WTC11 (cell line): ENCODE measurements at regions not wholly inside any gene's neighbourhood (a gene's known extent, or its start where the extent isn't known, plus 50 kb on each side); places are given as distances from the start of the nearest gene placed in this dataset.

ENCODE experiments used
- CREB1 ChIP-seq: sonication (generic); formaldehyde crosslinking; IDR thresholded peaks from 2 replicates; pipeline ENCODE4 v1.8.0; 2023; ENCODE audit warnings: mild to moderate bottlenecking, missing genetic modification reagents
- MYBL2 ChIP-seq: sonication (generic); formaldehyde crosslinking; IDR thresholded peaks from 2 replicates; pipeline ENCODE4 v1.8.1; 2023; ENCODE audit warnings: mild to moderate bottlenecking, moderate library complexity, missing genetic modification reagents
- NFYB ChIP-seq: sonication (generic); formaldehyde crosslinking; conservative IDR thresholded peaks from 2 replicates; pipeline ENCODE4 v1.8.0; 2022; ENCODE audit warnings: low read depth, missing genetic modification reagents
- TF ChIP-seq, protein P1 (sequence below): fragments of 200-600 bp; IDR thresholded peaks from 2 replicates; pipeline ENCODE4 v1.8.0; 2022; ENCODE audit warnings: antibody characterized with exemption
- TF ChIP-seq, protein P2 (sequence below): sonication (generic); formaldehyde crosslinking; IDR thresholded peaks from 2 replicates; pipeline ENCODE4 v1.8.0; 2022; ENCODE audit warnings: mild to moderate bottlenecking, missing genetic modification reagents
- TF ChIP-seq, protein P3 (sequence below): fragments of 250-450 bp; sonication (Bioruptor Pico); IDR thresholded peaks from 2 replicates; pipeline ENCODE4 v1.9.0; 2021; ENCODE audit warnings: mild to moderate bottlenecking

DNA sequence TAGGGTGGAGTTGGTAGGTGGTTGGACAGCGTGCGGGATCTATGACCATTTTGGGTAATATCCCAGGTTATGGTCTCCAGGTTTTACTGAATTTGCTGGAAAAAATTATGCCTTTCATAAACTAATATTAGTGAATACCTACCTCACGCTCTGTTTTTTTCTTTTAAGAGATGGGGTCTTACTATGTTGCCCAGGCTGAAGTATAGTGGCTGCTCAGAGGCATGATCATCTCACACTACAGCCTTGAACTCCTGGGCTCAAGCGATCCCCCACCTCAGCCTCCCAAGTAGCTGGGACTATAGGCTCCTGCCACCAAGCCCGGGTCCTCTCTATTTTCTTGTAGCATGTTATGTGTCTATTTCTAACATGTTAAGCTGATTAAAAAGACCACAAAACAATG lies 100.2 kb downstream of the RHOU start:
- TF ChIP-seq, protein P1, sequence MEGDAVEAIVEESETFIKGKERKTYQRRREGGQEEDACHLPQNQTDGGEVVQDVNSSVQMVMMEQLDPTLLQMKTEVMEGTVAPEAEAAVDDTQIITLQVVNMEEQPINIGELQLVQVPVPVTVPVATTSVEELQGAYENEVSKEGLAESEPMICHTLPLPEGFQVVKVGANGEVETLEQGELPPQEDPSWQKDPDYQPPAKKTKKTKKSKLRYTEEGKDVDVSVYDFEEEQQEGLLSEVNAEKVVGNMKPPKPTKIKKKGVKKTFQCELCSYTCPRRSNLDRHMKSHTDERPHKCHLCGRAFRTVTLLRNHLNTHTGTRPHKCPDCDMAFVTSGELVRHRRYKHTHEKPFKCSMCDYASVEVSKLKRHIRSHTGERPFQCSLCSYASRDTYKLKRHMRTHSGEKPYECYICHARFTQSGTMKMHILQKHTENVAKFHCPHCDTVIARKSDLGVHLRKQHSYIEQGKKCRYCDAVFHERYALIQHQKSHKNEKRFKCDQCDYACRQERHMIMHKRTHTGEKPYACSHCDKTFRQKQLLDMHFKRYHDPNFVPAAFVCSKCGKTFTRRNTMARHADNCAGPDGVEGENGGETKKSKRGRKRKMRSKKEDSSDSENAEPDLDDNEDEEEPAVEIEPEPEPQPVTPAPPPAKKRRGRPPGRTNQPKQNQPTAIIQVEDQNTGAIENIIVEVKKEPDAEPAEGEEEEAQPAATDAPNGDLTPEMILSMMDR: no peak
- no peak for TF ChIP-seq NFYB
- TF ChIP-seq MYBL2 (CRISPR knock-in tag): no peak
- TF ChIP-seq, protein P2, sequence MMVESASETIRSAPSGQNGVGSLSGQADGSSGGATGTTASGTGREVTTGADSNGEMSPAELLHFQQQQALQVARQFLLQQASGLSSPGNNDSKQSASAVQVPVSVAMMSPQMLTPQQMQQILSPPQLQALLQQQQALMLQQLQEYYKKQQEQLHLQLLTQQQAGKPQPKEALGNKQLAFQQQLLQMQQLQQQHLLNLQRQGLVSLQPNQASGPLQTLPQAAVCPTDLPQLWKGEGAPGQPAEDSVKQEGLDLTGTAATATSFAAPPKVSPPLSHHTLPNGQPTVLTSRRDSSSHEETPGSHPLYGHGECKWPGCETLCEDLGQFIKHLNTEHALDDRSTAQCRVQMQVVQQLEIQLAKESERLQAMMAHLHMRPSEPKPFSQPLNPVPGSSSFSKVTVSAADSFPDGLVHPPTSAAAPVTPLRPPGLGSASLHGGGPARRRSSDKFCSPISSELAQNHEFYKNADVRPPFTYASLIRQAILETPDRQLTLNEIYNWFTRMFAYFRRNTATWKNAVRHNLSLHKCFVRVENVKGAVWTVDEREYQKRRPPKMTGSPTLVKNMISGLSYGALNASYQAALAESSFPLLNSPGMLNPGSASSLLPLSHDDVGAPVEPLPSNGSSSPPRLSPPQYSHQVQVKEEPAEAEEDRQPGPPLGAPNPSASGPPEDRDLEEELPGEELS (CRISPR knock-in tag): no peak
- no peak for TF ChIP-seq CREB1 (CRISPR knock-in tag)
- TF ChIP-seq, protein P3, sequence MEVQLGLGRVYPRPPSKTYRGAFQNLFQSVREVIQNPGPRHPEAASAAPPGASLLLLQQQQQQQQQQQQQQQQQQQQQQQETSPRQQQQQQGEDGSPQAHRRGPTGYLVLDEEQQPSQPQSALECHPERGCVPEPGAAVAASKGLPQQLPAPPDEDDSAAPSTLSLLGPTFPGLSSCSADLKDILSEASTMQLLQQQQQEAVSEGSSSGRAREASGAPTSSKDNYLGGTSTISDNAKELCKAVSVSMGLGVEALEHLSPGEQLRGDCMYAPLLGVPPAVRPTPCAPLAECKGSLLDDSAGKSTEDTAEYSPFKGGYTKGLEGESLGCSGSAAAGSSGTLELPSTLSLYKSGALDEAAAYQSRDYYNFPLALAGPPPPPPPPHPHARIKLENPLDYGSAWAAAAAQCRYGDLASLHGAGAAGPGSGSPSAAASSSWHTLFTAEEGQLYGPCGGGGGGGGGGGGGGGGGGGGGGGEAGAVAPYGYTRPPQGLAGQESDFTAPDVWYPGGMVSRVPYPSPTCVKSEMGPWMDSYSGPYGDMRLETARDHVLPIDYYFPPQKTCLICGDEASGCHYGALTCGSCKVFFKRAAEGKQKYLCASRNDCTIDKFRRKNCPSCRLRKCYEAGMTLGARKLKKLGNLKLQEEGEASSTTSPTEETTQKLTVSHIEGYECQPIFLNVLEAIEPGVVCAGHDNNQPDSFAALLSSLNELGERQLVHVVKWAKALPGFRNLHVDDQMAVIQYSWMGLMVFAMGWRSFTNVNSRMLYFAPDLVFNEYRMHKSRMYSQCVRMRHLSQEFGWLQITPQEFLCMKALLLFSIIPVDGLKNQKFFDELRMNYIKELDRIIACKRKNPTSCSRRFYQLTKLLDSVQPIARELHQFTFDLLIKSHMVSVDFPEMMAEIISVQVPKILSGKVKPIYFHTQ (CRISPR knock-in tag): no peak
